Stimulated activated naive CD8-positive, alpha-beta T cell treated with anti-CD3 and anti-CD28 coated beads, Interleukin-15, amount 100 ng/mL, for 72 hours (primary cell): ENCODE measurements at regions not wholly inside any gene's neighbourhood (a gene's known extent, or its start where the extent isn't known, plus 50 kb on each side); places are given as distances from the start of the nearest gene placed in this dataset.
A peak's percentile ranks its signal among the peaks of the same experiment; 100 is the strongest.

Experiments used
- ATAC-seq: fragments of 150-1000 bp; cut with Tn5 transposase; 2 replicates; pipeline ENCODE4 v1.10.0; 2021; ENCODE audit warnings: mild to moderate bottlenecking, moderate library complexity
- DNase-seq, 2 donors: peaks; one replicate each; pipeline ENCODE4 v3.0.0; 2021 to 2022
- H3K27ac Mint-ChIP-seq, 2 donors: one replicate each; pipeline ENCODE4 v1.8.0; 2022; ENCODE audit warnings: mild to moderate bottlenecking in 2 of 2, mixed read lengths in 2 of 2, moderate library complexity in 2 of 2
- H3K27me3 Mint-ChIP-seq: one replicate; pipeline ENCODE4 v1.8.0; 2022; ENCODE audit warnings: mixed read lengths
- H3K4me1 Mint-ChIP-seq: one replicate; pipeline ENCODE4 v1.8.0; 2022; ENCODE audit warnings: mild to moderate bottlenecking, mixed read lengths
- H3K4me3 Mint-ChIP-seq, 2 donors: one replicate each; pipeline ENCODE4 v1.8.0; 2022; ENCODE audit warnings: mild to moderate bottlenecking in 2 of 2, mixed read lengths in 2 of 2, moderate library complexity in 1 of 2
- H3K9me3 Mint-ChIP-seq, 2 donors: one replicate each; pipeline ENCODE4 v1.8.0; 2022; ENCODE audit warnings: mixed read lengths in 2 of 2

- no peak for ATAC-seq
- no peak for DNase-seq
- Mint-ChIP-seq H3K27ac (no peak overlapping the region), H3K4me3 (no peak overlapping the region), H3K27me3 (peaks cover 59% of the 10 kb centered on the region), H3K4me1 (peaks cover 3% of the 10 kb centered on the region), H3K9me3 (no peaks in the 10 kb centered on the region)
Observed at GRCh38 chr1:22291494-22291893, 148.6 kb upstream of the WNT4 start.

GRCh38 chr1:22292011-22292788, 149.3 kb upstream of the WNT4 start:
- H3K27ac Mint-ChIP-seq = no peak overlapping the region
- peaks cover 66% of the 10 kb centered on the region for H3K27me3 Mint-ChIP-seq
- no peaks in the 10 kb centered on the region for H3K9me3 Mint-ChIP-seq

GRCh38 chr1:22295396-22295795, 152.5 kb upstream of the WNT4 start:
- DNase-seq (no peak), ATAC-seq (no peak)
- Mint-ChIP-seq H3K4me3 (no peak overlapping the region), H3K4me1 (peaks cover 8% of the 10 kb centered on the region), H3K9me3 (no peaks in the 10 kb centered on the region), H3K27me3 (peaks cover 79% of the 10 kb centered on the region), H3K27ac (no peak overlapping the region)

More at GRCh38 chr1:22292011-22292788, 149.3 kb upstream of the WNT4 start:
- ATAC-seq (no peak), DNase-seq (no peak)
- H3K4me3 Mint-ChIP-seq = no peak overlapping the region
- peaks cover 8% of the 10 kb centered on the region for H3K4me1 Mint-ChIP-seq

GRCh38 chr1:22295856-22296255, 153.0 kb upstream of the WNT4 start:
- Mint-ChIP-seq H3K27ac (no peak overlapping the region), H3K4me1 (peaks cover 8% of the 10 kb centered on the region), H3K9me3 (no peaks in the 10 kb centered on the region), H3K27me3 (peaks cover 79% of the 10 kb centered on the region), H3K4me3 (no peak overlapping the region)
- no peak for ATAC-seq
- DNase-seq = no peak

GRCh38 chr1:22296701-22297591, 154.0 kb upstream of the WNT4 start:
- Mint-ChIP-seq H3K27me3 (peaks cover 79% of the 10 kb centered on the region), H3K4me1 (peaks cover 8% of the 10 kb centered on the region), H3K27ac (no peak overlapping the region), H3K4me3 (no peak overlapping the region), H3K9me3 (no peaks in the 10 kb centered on the region)
- peak; percentile 76 for ATAC-seq
- peak in 1 of 2 donors; percentile 20 for DNase-seq

GRCh38 chr1:22297999-22298398, 153.7 kb upstream of the ZBTB40 start:
- Mint-ChIP-seq H3K9me3 (no peaks in the 10 kb centered on the region), H3K27me3 (peaks cover 79% of the 10 kb centered on the region), H3K4me1 (peaks cover 8% of the 10 kb centered on the region), H3K4me3 (no peak overlapping the region), H3K27ac (no peak overlapping the region)
- no peak for ATAC-seq
- DNase-seq = no peak

- Mint-ChIP-seq H3K4me3 (no peak overlapping the region), H3K4me1 (no peaks in the 10 kb centered on the region), H3K27me3 (peaks cover 63% of the 10 kb centered on the region), H3K27ac (no peak overlapping the region), H3K9me3 (peaks cover 0 to 7% of the 10 kb centered on the region in 2 donors)
- ATAC-seq = no peak
- no peak for DNase-seq
Observed at GRCh38 chr1:22303816-22304215, 147.8 kb upstream of the ZBTB40 start.

GRCh38 chr1:22309572-22309971, 142.1 kb upstream of the ZBTB40 start:
- no peaks in the 10 kb centered on the region for H3K4me1 Mint-ChIP-seq
- no peak overlapping the region for H3K4me3 Mint-ChIP-seq
- H3K27ac Mint-ChIP-seq = no peak overlapping the region
- H3K27me3 Mint-ChIP-seq = peaks cover 53% of the 10 kb centered on the region
- H3K9me3 Mint-ChIP-seq = peaks cover 0 to 8% of the 10 kb centered on the region in 2 donors
- no peak for DNase-seq
- ATAC-seq = no peak

- ATAC-seq = no peak
Observed at GRCh38 chr1:22311461-22311860, 140.2 kb upstream of the ZBTB40 start.

GRCh38 chr1:22313321-22313720, 138.3 kb upstream of the ZBTB40 start:
- peaks cover 0 to 8% of the 10 kb centered on the region in 2 donors for H3K9me3 Mint-ChIP-seq
- peaks cover 54% of the 10 kb centered on the region for H3K27me3 Mint-ChIP-seq

More at GRCh38 chr1:22311461-22311860, 140.2 kb upstream of the ZBTB40 start:
- no peak overlapping the region for H3K27ac Mint-ChIP-seq
- H3K27me3 Mint-ChIP-seq = peaks cover 60% of the 10 kb centered on the region
- H3K4me1 Mint-ChIP-seq = no peaks in the 10 kb centered on the region
- H3K4me3 Mint-ChIP-seq = no peak overlapping the region
- DNase-seq = no peak
- H3K9me3 Mint-ChIP-seq = peaks cover 0 to 8% of the 10 kb centered on the region in 2 donors

GRCh38 chr1:22314706-22315105, 136.9 kb upstream of the ZBTB40 start:
- no peak overlapping the region for H3K4me3 Mint-ChIP-seq
- DNase-seq (no peak), ATAC-seq (no peak)
- no peak overlapping the region for H3K27ac Mint-ChIP-seq
- H3K4me1 Mint-ChIP-seq = no peaks in the 10 kb centered on the region
- H3K9me3 Mint-ChIP-seq = peaks cover 0 to 3% of the 10 kb centered on the region in 2 donors
- H3K27me3 Mint-ChIP-seq = peaks cover 55% of the 10 kb centered on the region

More at GRCh38 chr1:22313321-22313720, 138.3 kb upstream of the ZBTB40 start:
- no peak for DNase-seq
- no peaks in the 10 kb centered on the region for H3K4me1 Mint-ChIP-seq
- no peak overlapping the region for H3K27ac Mint-ChIP-seq
- no peak for ATAC-seq
- H3K4me3 Mint-ChIP-seq = no peak overlapping the region

- no peaks in the 10 kb centered on the region for H3K4me1 Mint-ChIP-seq
- ATAC-seq (no peak), DNase-seq (no peak)
- H3K27ac Mint-ChIP-seq = no peak overlapping the region
- no peak overlapping the region for H3K4me3 Mint-ChIP-seq
- no peaks in the 10 kb centered on the region for H3K9me3 Mint-ChIP-seq
- H3K27me3 Mint-ChIP-seq = peaks cover 56% of the 10 kb centered on the region
Observed at GRCh38 chr1:22315315-22316078, 136.2 kb upstream of the ZBTB40 start.

- H3K4me3 Mint-ChIP-seq = no peak overlapping the region
- H3K27ac Mint-ChIP-seq = no peak overlapping the region
- DNase-seq (peak in 1 of 2 donors; percentile 5), ATAC-seq (no peak)
- H3K9me3 Mint-ChIP-seq = no peaks in the 10 kb centered on the region
- H3K27me3 Mint-ChIP-seq = peaks cover 62% of the 10 kb centered on the region
- H3K4me1 Mint-ChIP-seq = no peaks in the 10 kb centered on the region
Observed at GRCh38 chr1:22317231-22317919, 134.3 kb upstream of the ZBTB40 start.

- ATAC-seq (no peak), DNase-seq (no peak)
- H3K4me3 Mint-ChIP-seq = no peak overlapping the region
- no peaks in the 10 kb centered on the region for H3K4me1 Mint-ChIP-seq
- no peaks in the 10 kb centered on the region for H3K9me3 Mint-ChIP-seq
- H3K27ac Mint-ChIP-seq = no peak overlapping the region
- H3K27me3 Mint-ChIP-seq = peaks cover 62% of the 10 kb centered on the region
Observed at GRCh38 chr1:22317920-22318243, 133.8 kb upstream of the ZBTB40 start.
